22Rv1 (cell line): ENCODE measurements at regions not wholly inside any gene's neighbourhood (a gene's known extent, or its start where the extent isn't known, plus 50 kb on each side); places are given as distances from the start of the nearest gene placed in this dataset.
"Not testable (repeated sequence)": the region's sequence is repeated elsewhere in the genome, so short reads cannot be mapped to it uniquely, and the experiment has no call there.

Experiments
- H3K27ac ChIP-seq: fragments of 450-650 bp; 2 replicates; pipeline ENCODE4 v1.5.1; 2017
- ZFX ChIP-seq: fragments of 450-650 bp; IDR thresholded peaks from 2 replicates; pipeline ENCODE4 v1.6.1; 2017; ENCODE audit warnings: antibody characterized with exemption, borderline replicate concordance
- TF ChIP-seq, protein P1 (sequence below): fragments of 450-650 bp; IDR thresholded peaks from 2 replicates; pipeline ENCODE4 v1.5.1; 2017; ENCODE audit warnings: mild to moderate bottlenecking

DNA sequence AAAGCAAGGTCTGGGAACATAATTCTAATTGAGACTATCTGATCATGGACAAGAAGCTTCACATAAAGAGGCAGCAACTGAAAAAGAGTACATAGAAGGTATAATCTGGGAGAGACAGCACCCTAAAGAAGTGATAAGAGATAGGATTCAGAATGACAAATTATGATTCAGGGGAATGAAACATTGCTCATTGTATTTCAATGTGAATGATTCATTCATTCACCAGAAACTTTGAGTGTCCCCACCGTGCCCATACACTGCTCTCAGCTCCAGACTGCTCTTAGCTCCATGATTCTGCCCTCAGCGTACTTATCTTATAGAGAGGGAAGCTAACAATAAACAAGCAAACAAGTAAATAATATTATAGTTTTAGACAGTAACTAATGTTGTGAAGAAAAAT, 329.3 kb upstream of the IRAK1BP1 start:
- no peak for TF ChIP-seq ZFX
- TF ChIP-seq, protein P1, sequence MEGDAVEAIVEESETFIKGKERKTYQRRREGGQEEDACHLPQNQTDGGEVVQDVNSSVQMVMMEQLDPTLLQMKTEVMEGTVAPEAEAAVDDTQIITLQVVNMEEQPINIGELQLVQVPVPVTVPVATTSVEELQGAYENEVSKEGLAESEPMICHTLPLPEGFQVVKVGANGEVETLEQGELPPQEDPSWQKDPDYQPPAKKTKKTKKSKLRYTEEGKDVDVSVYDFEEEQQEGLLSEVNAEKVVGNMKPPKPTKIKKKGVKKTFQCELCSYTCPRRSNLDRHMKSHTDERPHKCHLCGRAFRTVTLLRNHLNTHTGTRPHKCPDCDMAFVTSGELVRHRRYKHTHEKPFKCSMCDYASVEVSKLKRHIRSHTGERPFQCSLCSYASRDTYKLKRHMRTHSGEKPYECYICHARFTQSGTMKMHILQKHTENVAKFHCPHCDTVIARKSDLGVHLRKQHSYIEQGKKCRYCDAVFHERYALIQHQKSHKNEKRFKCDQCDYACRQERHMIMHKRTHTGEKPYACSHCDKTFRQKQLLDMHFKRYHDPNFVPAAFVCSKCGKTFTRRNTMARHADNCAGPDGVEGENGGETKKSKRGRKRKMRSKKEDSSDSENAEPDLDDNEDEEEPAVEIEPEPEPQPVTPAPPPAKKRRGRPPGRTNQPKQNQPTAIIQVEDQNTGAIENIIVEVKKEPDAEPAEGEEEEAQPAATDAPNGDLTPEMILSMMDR = no peak
- H3K27ac ChIP-seq = no peak overlapping the region

DNA sequence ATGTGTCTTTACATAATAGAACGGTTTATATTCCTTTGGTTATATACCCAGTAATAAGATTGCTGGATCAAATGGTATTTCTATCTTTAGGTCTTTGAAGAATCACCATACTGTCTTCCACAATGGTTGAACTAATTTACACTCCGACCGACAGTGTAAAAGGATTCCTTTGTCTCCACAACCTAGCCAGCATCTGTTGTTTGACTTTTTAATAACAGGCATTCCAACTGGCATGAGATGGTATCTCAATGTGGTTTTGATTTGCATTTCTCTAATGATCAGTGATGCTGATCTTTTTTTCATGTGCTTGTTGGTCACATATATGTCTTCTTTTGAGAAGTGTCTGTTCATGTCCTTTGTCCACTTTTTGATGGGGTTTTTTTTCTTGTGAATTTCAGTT, 319.7 kb upstream of the IRAK1BP1 start:
- H3K27ac ChIP-seq = not testable (repeated sequence)

DNA sequence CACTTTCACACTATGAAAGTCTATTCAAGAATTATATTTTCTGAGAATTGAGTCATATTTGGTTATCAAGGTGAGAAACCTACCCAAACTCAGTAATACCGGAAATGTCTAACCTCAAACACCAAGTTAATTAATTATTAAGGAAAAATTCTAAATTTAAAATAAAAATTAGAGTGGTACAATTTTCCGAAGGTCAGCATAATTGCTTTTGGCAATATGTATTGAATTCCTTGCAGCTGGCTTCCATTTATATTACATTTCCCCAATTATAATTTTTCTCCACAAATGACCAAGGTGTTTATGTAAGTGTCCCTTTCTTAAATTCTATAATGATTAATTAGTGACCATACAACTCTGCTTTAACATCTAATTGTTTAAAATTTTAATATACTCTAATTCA, 316.0 kb upstream of the IRAK1BP1 start:
- TF ChIP-seq ZFX = no peak
- TF ChIP-seq, protein P1 = no peak
- H3K27ac ChIP-seq = no peak overlapping the region

DNA sequence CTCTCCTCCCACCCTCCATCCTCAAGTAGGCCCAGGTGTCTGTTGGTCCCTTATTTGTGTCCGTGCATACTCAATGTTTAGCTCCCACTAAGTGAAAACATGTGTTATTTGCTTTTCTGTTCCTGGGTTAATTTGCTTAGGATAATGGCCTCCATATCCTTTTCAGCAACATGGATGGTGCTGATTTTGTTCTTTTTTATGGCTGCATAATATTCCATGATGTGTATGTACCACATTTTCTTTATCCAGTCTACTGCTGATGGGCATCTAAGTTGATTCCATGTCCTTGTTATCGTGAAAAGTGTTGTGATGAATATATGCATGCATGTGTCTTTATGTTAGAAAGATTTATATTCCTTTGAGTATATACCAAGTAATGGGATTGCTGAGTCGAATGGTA, 314.9 kb upstream of the IRAK1BP1 start:
- H3K27ac ChIP-seq = no peak overlapping the region
- no peak for TF ChIP-seq ZFX
- TF ChIP-seq, protein P1 = no peak

DNA sequence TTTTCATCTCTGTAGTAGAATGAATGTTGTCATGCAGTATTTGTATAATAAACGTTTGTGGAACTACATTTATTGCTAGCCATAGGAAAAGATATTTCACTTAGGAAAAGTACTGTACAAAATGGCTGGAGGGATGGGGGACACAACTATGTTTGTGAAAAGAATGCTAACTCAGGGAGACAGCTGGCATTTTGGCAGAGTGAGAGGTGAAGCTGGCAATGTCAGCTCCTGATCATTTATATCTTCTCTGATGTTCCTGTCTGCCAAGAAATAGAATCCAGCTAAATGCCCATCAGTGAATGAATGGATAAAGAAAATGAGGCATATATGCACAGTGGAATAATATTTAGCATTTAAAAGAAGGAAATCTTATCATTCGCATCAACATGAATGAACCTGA, 313.0 kb upstream of the IRAK1BP1 start:
- TF ChIP-seq, protein P1 = no peak
- no peak for TF ChIP-seq ZFX
- no peak overlapping the region for H3K27ac ChIP-seq

DNA sequence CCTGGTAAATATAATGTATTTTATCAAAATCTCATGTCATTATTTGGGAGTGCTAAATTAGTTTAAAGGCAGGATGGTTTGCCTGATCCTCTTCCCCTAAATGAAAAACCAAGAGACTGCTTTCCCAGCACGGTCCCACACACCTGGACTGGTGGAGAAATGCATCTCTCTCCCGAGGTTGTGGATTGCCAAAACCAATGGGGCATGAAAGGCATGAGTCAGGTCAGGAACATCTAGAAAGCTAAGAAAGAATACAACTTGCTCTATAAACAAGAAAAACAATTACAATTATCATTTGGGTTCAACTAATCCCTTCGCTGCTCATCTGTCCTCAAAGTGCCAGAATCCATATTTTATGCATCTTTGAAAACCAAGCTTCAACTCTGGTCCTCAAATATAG, 308.3 kb upstream of the IRAK1BP1 start:
- no peak overlapping the region for H3K27ac ChIP-seq
- no peak for TF ChIP-seq ZFX
- TF ChIP-seq, protein P1 = no peak

DNA sequence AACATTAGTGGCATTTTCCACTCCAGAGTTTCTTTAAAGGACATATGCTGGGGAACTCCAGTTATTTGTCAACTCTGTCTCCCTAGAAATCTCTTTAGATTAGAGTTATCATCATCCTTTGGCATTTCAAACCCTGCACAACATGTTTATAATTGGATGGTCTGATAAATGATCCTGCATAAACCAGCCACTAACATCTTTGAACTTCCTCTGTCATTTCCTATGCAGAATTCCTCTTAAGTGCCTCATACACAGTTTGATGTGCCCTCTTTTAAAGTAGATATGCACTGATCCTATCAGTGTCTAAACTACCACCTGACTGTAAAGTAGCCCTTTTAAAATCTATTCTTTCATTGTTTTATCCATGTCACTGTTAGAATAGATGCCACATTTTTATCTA, 306.3 kb upstream of the IRAK1BP1 start:
- no peak for TF ChIP-seq ZFX
- TF ChIP-seq, protein P1 = no peak
- H3K27ac ChIP-seq = no peak overlapping the region

DNA sequence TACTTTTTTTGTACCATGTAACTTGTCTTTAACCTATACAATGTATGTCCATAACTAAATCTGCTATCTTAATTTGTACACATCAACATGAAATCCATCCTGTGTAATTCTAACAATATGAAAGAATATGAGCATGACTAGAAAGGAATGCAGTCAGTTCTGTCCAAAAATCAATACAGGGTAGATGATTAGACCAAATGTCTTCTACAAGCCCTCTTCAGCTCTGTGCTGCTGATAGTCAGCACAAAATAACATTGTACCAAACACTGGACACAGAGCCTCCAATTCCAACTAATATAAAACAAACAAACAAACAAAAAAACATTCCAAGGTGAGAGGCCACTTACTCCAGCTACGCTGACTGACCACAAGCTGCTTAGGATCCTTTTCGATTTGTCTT, 301.4 kb upstream of the IRAK1BP1 start:
- TF ChIP-seq ZFX = no peak
- TF ChIP-seq, protein P1 = no peak
- no peak overlapping the region for H3K27ac ChIP-seq
